K562 (cell line): ENCODE measurements at regions not wholly inside any gene's neighbourhood (a gene's known extent, or its start where the extent isn't known, plus 50 kb on each side); places are given as distances from the start of the nearest gene placed in this dataset.

Source experiments
- ATAC-seq: fragments of 200-7000 bp; cut with Tn5 transposase; 3 replicates; pipeline ENCODE4 v1.9.1; 2020; ENCODE audit warnings: moderate library complexity
- BruUV-seq: library from RNA; stranded (reverse); fragments of 400-500 nt; replicated peaks from 2 replicates; lab custom pipeline; 2021; lab: Mats Ljungman, UMichigan
- CTCF ChIA-PET: fragments of 300-600 bp; formaldehyde crosslinking; extraction: SDS; loops from one replicate; lab custom pipeline; 2021; ENCODE audit warnings: low intra/inter-chr PET ratio; lab: Yijun Ruan, JAX
- POLR2A ChIA-PET: fragments of 300-600, 350-650 bp; sonication (Branson Sonifier 250); formaldehyde crosslinking; extraction: SDS; loops from one replicate; lab custom pipeline; 2021; ENCODE audit warnings: antibody characterized with exemption, inconsistent platforms; lab: Yijun Ruan, JAX
- DNase-seq, 4 experiments: peaks; one replicate each; pipeline versions ENCODE4 v3.0.0 to v3.0.0-alpha.2; 2011 to 2018; ENCODE audit warnings: low spot score in 3 of 4, mixed read lengths in 3 of 4; ENCODE audit errors: extremely low read depth in 1 of 4
- FAIRE-seq: peaks from 2 replicates; lab custom pipeline; 2011; peaks lifted over from hg19 to GRCh38; lab: Jason Lieb, UNC
- H2AFZ ChIP-seq: 2 replicates; pipeline ENCODE4 v1.6.0; 2011; ENCODE audit warnings: low read depth, low read length, control low read depth, inconsistent platforms
- H3K27ac ChIP-seq: fragments of 200-600 bp; 3 replicates; pipeline ENCODE4 v1.8.0; 2011; ENCODE audit warnings: low read depth, mild to moderate bottlenecking, control low read depth, inconsistent platforms, low read length, moderate library complexity, mixed read lengths; ENCODE audit errors: extremely low read depth
- H3K27me3 ChIP-seq, 2 experiments: fragments of 300-600 bp in 1 of 2; 2 replicates in 1 of 2; 3 replicates in 1 of 2; pipeline versions ENCODE4 v1.6.0 to v1.8.0; 2011; ENCODE audit warnings: inconsistent platforms in 2 of 2, low read length in 2 of 2, mild to moderate bottlenecking in 1 of 2, mixed read lengths in 1 of 2, moderate library complexity in 1 of 2; ENCODE audit not compliant: control insufficient read depth in 2 of 2, insufficient read depth in 2 of 2
- H3K36me3 ChIP-seq: fragments of 300-600 bp; 3 replicates; pipeline ENCODE4 v1.8.0; 2011; ENCODE audit warnings: mild to moderate bottlenecking, low read length, inconsistent platforms; ENCODE audit not compliant: control insufficient read depth, insufficient read depth
- H3K4me1 ChIP-seq, 2 experiments: fragments of 200-600 bp in 1 of 2; replicated peaks in 1 of 2; 2 replicates in 1 of 2; 3 replicates in 1 of 2; pipeline versions ENCODE4 v1.5.1 to v1.8.0; 2011; ENCODE audit warnings: inconsistent platforms in 2 of 2, low read length in 2 of 2, mild to moderate bottlenecking in 1 of 2, mixed read lengths in 1 of 2, moderate library complexity in 1 of 2; ENCODE audit not compliant: control insufficient read depth in 2 of 2, insufficient read depth in 2 of 2
- H3K4me2 ChIP-seq: 2 replicates; pipeline ENCODE4 v1.6.1; 2011; ENCODE audit warnings: low read length, control low read depth, inconsistent platforms, mixed read lengths; ENCODE audit not compliant: insufficient read depth
- H3K4me3 ChIP-seq: fragments of 200-600 bp; sonication (generic), shearing (Covaris generic); 2 replicates; pipeline ENCODE4 v1.5.1; 2016; ENCODE audit warnings: control low read depth, inconsistent platforms
- H3K79me2 ChIP-seq: fragments of 200-600 bp; 3 replicates; pipeline ENCODE4 v1.8.0; 2011; ENCODE audit warnings: low read length, inconsistent platforms; ENCODE audit not compliant: control insufficient read depth, insufficient read depth
- H3K9ac ChIP-seq, 2 experiments: 2 replicates each; pipeline versions ENCODE4 v1.6.0 to v1.6.1; 2011; ENCODE audit warnings: low read depth in 2 of 2, low read length in 2 of 2, control low read depth in 1 of 2, inconsistent platforms in 1 of 2, mild to moderate bottlenecking in 1 of 2, mixed read lengths in 1 of 2; ENCODE audit not compliant: insufficient read depth in 1 of 2
- H3K9me1 ChIP-seq: one replicate; pipeline ENCODE4 v1.6.0; 2011; ENCODE audit warnings: inconsistent platforms, mild to moderate bottlenecking, low read length, moderate library complexity; ENCODE audit not compliant: control insufficient read depth, insufficient read depth
- H3K9me3 ChIP-seq: replicated peaks from 2 replicates; pipeline ENCODE4 v1.5.1; 2011; ENCODE audit warnings: low read depth, low read length, inconsistent platforms; ENCODE audit not compliant: control insufficient read depth, insufficient read depth
- H4K20me1 ChIP-seq: replicated peaks from 2 replicates; pipeline ENCODE4 v1.6.1; 2011; ENCODE audit warnings: low read length, inconsistent platforms, mixed read lengths; ENCODE audit not compliant: control insufficient read depth, insufficient read depth
- BMI1 ChIP-seq: fragments of 150-350 bp; IDR thresholded peaks from 2 replicates; pipeline ENCODE4 v1.6.1; 2014; ENCODE audit warnings: low read length
- DNMT1 ChIP-seq: fragments of 450-650 bp; IDR thresholded peaks from 2 replicates; pipeline ENCODE4 v1.6.1; 2016; ENCODE audit warnings: antibody characterized with exemption, mild to moderate bottlenecking
- E2F8 ChIP-seq: fragments of 450-650 bp; IDR thresholded peaks from 2 replicates; pipeline ENCODE4 v1.7.1; 2018; ENCODE audit warnings: mild to moderate bottlenecking, low read depth; ENCODE audit not compliant: partially characterized antibody
- OTX1 ChIP-seq: fragments of 450-650 bp; formaldehyde crosslinking; IDR thresholded peaks from 2 replicates; pipeline ENCODE4 v1.4.0; 2022; ENCODE audit warnings: mild to moderate bottlenecking
- PBX2 ChIP-seq, 2 experiments: IDR thresholded peaks in 1 of 2; conservative IDR thresholded peaks in 1 of 2; 2 replicates each; pipeline ENCODE4 v1.6.1; 2016; ENCODE audit warnings: low read depth in 2 of 2, mild to moderate bottlenecking in 1 of 2, missing compliant biosample characterization in 1 of 2, missing genetic modification characterization in 1 of 2, moderate library complexity in 1 of 2
- SUPT5H ChIP-seq: fragments of 450-650 bp; IDR thresholded peaks from 2 replicates; pipeline ENCODE4 v1.6.1; 2016
- TAF9B ChIP-seq: fragments of 450-650 bp; IDR thresholded peaks from 2 replicates; pipeline ENCODE4 v1.6.1; 2018; ENCODE audit warnings: mild to moderate bottlenecking; ENCODE audit not compliant: partially characterized antibody
- TFE3 ChIP-seq: fragments of 450-650 bp; formaldehyde crosslinking; IDR thresholded peaks from 2 replicates; pipeline ENCODE4 v1.4.0; 2020; ENCODE audit warnings: mild to moderate bottlenecking, mixed read lengths
- ZNF282 ChIP-seq: sonication (generic); formaldehyde crosslinking; IDR thresholded peaks from 2 replicates; pipeline ENCODE4 v1.8.1; 2023; ENCODE audit warnings: missing genetic modification reagents
- WGBS: fragments of 100-300 bp; shearing (Covaris generic); methylation state at CpG from one replicate; pipeline ENCODE4 v1.1.6; 2016; ENCODE audit warnings: low coverage, mixed read lengths; ENCODE audit not compliant: insufficient coverage; ENCODE audit errors: missing lambda C conversion rate; 5-methylcytosine and 5-hydroxymethylcytosine counted together
- in situ Hi-C: fragments of 300-500 bp; cut with MboI; formaldehyde crosslinking; loops from 4 replicates; pipeline ENCODE4 v1.15.0; 2018; ENCODE audit warnings: inconsistent platforms, mixed read lengths
- intact Hi-C: fragments of 100-400 bp; cut with micrococcal nuclease; formaldehyde crosslinking; loops from 2 replicates; pipeline ENCODE4 v1.14.2; 2022

GRCh38 chr4:108520807-108521206, 99.6 kb upstream of the RPL34 start:
- ChIA-PET CTCF (no interaction called here), POLR2A (no interaction called here)
- Histone ChIP-seq H3K4me2 (no peak overlapping the region), H2AFZ (no peak overlapping the region), H3K79me2 (no peaks in the 10 kb centered on the region), H3K4me3 (no peak overlapping the region), H3K9me1 (no peaks in the 10 kb centered on the region), H3K9ac (no peak overlapping the region), H3K9me3 (no peaks in the 10 kb centered on the region), H3K4me1 (no peaks in the 10 kb centered on the region), H3K27ac (no peak overlapping the region), H4K20me1 (no peaks in the 10 kb centered on the region), H3K36me3 (no peaks in the 10 kb centered on the region), H3K27me3 (no peaks in the 10 kb centered on the region; a peak in 1 of 5 replicates)
- in situ Hi-C loops (no loop called here), intact Hi-C loops (no loop called here)
- FAIRE-seq: no peak
- TF ChIP-seq BMI1 (no peak), SUPT5H (no peak), TAF9B (no peak), E2F8 (no peak), OTX1 (CRISPR knock-in tag) (no peak), TFE3 (peak; percentile 52), PBX2 (CRISPR knock-in tag; IDR thresholded peaks at IDR 0.05; ENCODE audit: low read depth) (no peak), PBX2 (tag; conservative IDR thresholded peaks at IDR 0.05; ENCODE audit: low read depth) (no peak), DNMT1 (no peak), ZNF282 (CRISPR knock-in tag) (no peak)
- BruUV-seq: no TSS peak
- DNase-seq: no peak
- WGBS: 0% methylated on average over 1 of the region's 1 CpG
- ATAC-seq: no peak
